22Rv1 (cell line): ENCODE measurements at regions not wholly inside any gene's neighbourhood (a gene's known extent, or its start where the extent isn't known, plus 50 kb on each side); places are given as distances from the start of the nearest gene placed in this dataset.

Experiments used
- H3K27ac ChIP-seq: fragments of 450-650 bp; 2 replicates; pipeline ENCODE4 v1.5.1; 2017
- CTCF ChIP-seq: fragments of 450-650 bp; IDR thresholded peaks from 2 replicates; pipeline ENCODE4 v1.5.1; 2017; ENCODE audit warnings: mild to moderate bottlenecking
- ZFX ChIP-seq: fragments of 450-650 bp; IDR thresholded peaks from 2 replicates; pipeline ENCODE4 v1.6.1; 2017; ENCODE audit warnings: antibody characterized with exemption, borderline replicate concordance

GRCh38 chr2:41836948-41837347 is 210.9 kb upstream of the PKDCC start:
- H3K27ac ChIP-seq, result no peak overlapping the region
- no peak for TF ChIP-seq CTCF
- no peak for TF ChIP-seq ZFX

GRCh38 chr2:41837610-41838009 is 210.2 kb upstream of the PKDCC start:
- no peak for TF ChIP-seq CTCF
- H3K27ac ChIP-seq, result no peak overlapping the region

- TF ChIP-seq ZFX (no peak), CTCF (peak; percentile 85)
- H3K27ac ChIP-seq, result peak overlapping the region; percentile 23; the same call in 1 of the 2 replicates
These were observed 206.9 kb upstream of the PKDCC start for GRCh38 chr2:41840702-41841551.

- no peak overlapping the region for H3K27ac ChIP-seq
- TF ChIP-seq CTCF (no peak), ZFX (no peak)
These were observed 200.9 kb upstream of the PKDCC start for GRCh38 chr2:41846962-41847361.

- H3K27ac ChIP-seq, result no peak overlapping the region
- no peak for TF ChIP-seq CTCF
- no peak for TF ChIP-seq ZFX
These were observed 199.9 kb upstream of the PKDCC start for GRCh38 chr2:41847744-41848441.

GRCh38 chr2:41851554-41851953 is 196.3 kb upstream of the PKDCC start:
- TF ChIP-seq CTCF (no peak), ZFX (no peak)
- no peak overlapping the region for H3K27ac ChIP-seq
